Transverse colon (tissue), 4 donors: ENCODE measurements at regions not wholly inside any gene's neighbourhood (a gene's known extent, or its start where the extent isn't known, plus 50 kb on each side); places are given as distances from the start of the nearest gene placed in this dataset.

Source experiments
- DNase-seq: peaks from one replicate; pipeline ENCODE4 v3.0.0-alpha.2; 2019
- H3K27ac ChIP-seq, 4 donors: fragments of 200-600 bp; sonication (generic); 2 replicates each; pipeline ENCODE4 v1.5.1; 2016 to 2018; ENCODE audit warnings: inconsistent platforms in 4 of 4
- H3K27me3 ChIP-seq: fragments of 200-600 bp; sonication (generic); 2 replicates; pipeline ENCODE4 v1.5.1; 2017; ENCODE audit warnings: inconsistent platforms
- H3K36me3 ChIP-seq, 4 donors: fragments of 200-600 bp; sonication (generic); 2 replicates each; pipeline ENCODE4 v1.5.1; 2017 to 2019; ENCODE audit warnings: inconsistent platforms in 4 of 4
- H3K4me1 ChIP-seq, 4 donors: fragments of 200-600 bp; sonication (generic); 2 replicates each; pipeline ENCODE4 v1.5.1; 2017 to 2020; ENCODE audit warnings: inconsistent platforms in 4 of 4
- H3K4me3 ChIP-seq, 4 donors: fragments of 200-600 bp; sonication (generic); 1 replicate in 1 of 4; 2 replicates in 3 of 4; pipeline versions ENCODE4 v1.5.1 to v1.6.1; 2017 to 2019; ENCODE audit warnings: inconsistent platforms in 4 of 4
- H3K9me3 ChIP-seq, 2 donors: fragments of 200-600 bp; sonication (generic); 2 replicates each; pipeline ENCODE4 v1.5.1; 2017 to 2019; ENCODE audit warnings: inconsistent platforms in 2 of 2
- CTCF ChIP-seq, 5 experiments: fragments of 200-600 bp in 3 of 5; fragments of 450-650 bp in 2 of 5; sonication (generic) in 3 of 5; IDR thresholded peaks; 1 replicate in 2 of 5; 2 replicates in 3 of 5; pipeline ENCODE4 v1.5.1; 2016 to 2017; ENCODE audit warnings: antibody characterized with exemption in 5 of 5, inconsistent platforms in 3 of 5, mild to moderate bottlenecking in 2 of 5, moderate library complexity in 1 of 5
- EP300 ChIP-seq: sonication (generic); formaldehyde crosslinking; IDR thresholded peaks from one replicate; pipeline ENCODE4 v1.6.1; 2017; ENCODE audit warnings: antibody characterized with exemption, low read depth
- POLR2A ChIP-seq: fragments of 450-650 bp; IDR thresholded peaks from one replicate; pipeline ENCODE4 v1.6.1; 2016; ENCODE audit warnings: antibody characterized with exemption, mild to moderate bottlenecking, moderate library complexity
- POLR2AphosphoS5 ChIP-seq, 3 donors: sonication (generic); formaldehyde crosslinking; IDR thresholded peaks; one replicate each; pipeline ENCODE4 v1.6.1; 2016; ENCODE audit warnings: antibody characterized with exemption in 3 of 3
- WGBS, 2 donors: methylation state at CpG; one replicate each; pipeline ENCODE4 v1.1.5; 2018; ENCODE audit warnings: low coverage in 1 of 2; 5-methylcytosine and 5-hydroxymethylcytosine counted together
- in situ Hi-C, 4 donors: fragments of 200-750 bp; cut with MboI; loops; one replicate each; pipeline versions ENCODE4 v1.15.0 to v1.15.1; 2017; ENCODE audit warnings: low sequenced_read_pairs in 3 of 4, low pct_ligation_motif_present in 1 of 4, low pct_unique_long_range_greater_than_20kb in 1 of 4
- intact Hi-C: fragments of 100-400 bp; cut with DNase I; formaldehyde crosslinking; loops from one replicate; pipeline ENCODE4 v1.15.1; 2023; ENCODE audit warnings: low total_unique reads

DNA sequence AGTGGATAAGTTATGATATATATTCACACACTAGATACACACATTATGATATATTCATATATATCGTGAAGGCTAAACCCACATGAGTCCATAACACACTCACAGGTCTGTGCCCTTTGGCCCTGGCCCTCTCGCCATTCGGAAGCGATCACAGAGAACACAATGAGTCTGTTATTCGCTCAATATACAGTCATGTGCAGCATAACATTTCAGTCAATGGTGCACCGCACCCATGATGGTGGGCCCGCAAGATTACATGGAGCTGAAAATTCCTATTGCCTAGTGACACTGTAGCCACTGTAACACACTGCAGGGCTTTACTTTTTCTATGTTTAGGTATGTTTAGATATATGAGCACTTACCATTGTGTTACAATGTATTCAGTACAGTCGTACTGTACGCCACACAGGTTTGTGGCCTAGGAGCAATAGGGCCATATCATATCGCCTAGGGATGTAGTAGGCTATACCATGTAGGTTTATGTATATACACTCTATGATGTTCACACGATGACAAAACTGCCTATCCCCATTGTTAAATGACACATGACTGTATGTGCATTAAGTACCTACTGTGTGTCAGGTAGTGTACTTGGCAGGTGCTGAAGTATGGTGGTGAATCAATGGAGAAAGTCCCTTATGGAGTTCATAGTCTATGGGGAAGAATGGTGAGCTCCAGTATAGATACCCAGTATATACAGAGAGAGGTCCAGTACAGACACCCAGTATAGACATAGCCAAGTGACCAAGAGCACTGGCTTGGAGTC, 198.8 kb upstream of the KLF14 start:
- no peak for DNase-seq
- 88 to 96% methylated on average over 7 to 11 of the region's 11 CpGs for WGBS, 2 donors
- H3K27me3 ChIP-seq = no peaks in the 10 kb centered on the region
- no peak overlapping the region for H3K4me3 ChIP-seq
- intact Hi-C loops (no loop called here), in situ Hi-C loops (no loop called here)
- no peaks in the 10 kb centered on the region for H3K36me3 ChIP-seq
- no peaks in the 10 kb centered on the region for H3K9me3 ChIP-seq
- H3K4me1 ChIP-seq = peaks cover 0 to 32% (median 11%) of the 10 kb centered on the region in 4 donors
- TF ChIP-seq POLR2A = no peak
- TF ChIP-seq EP300 = no peak
- no peak for TF ChIP-seq CTCF (IDR thresholded peaks at IDR 0.05)
- TF ChIP-seq POLR2AphosphoS5 (IDR thresholded peaks at IDR 0.05) = no peak
- H3K27ac ChIP-seq = no peak overlapping the region

GRCh38 chr7:130933919-130934318, 199.9 kb upstream of the KLF14 start:
- no peak overlapping the region for H3K4me3 ChIP-seq
- TF ChIP-seq POLR2AphosphoS5 (IDR thresholded peaks at IDR 0.05) = no peak
- no peak for TF ChIP-seq CTCF (IDR thresholded peaks at IDR 0.05)
- no peak for TF ChIP-seq EP300
- H3K27ac ChIP-seq = no peak overlapping the region
- H3K27me3 ChIP-seq = no peaks in the 10 kb centered on the region
- no peaks in the 10 kb centered on the region for H3K36me3 ChIP-seq
- H3K4me1 ChIP-seq = peaks cover 1 to 41% (median 12%) of the 10 kb centered on the region in 4 donors
- intact Hi-C loops (no loop called here), in situ Hi-C loops (no loop called here)
- no peaks in the 10 kb centered on the region for H3K9me3 ChIP-seq
- no peak for DNase-seq
- WGBS, 2 donors = 93 to 97% methylated on average over 3 to 4 of the region's 4 CpGs

DNA sequence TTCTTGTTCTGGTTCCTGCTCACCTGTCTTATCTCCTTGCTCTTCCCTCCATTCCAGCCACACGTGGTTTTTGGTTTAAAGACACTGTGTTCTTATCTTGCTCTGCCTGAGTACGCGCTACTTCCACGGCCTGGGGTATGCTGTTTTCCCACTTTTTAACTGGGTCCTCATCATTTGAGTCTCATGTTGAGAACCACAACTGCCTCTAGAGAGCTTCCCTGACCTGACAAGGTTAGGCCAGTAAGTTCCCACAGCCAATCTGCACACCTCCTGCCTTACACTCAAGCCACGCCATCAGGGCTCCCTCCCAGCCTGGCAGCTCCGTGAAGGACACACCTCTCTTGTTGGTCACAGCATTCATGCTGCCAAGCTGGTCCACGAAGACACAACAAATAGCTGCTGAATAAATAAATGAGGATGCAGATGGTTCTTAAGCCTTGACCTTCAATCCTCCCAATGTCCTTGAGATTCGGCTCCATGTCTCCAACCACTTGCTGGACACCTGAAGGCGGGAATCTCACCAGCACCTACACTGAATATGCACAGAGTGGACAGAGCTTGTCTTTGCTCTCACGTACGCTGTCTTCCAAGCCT, 201.7 kb upstream of the KLF14 start:
- Histone ChIP-seq H3K9me3 (no peaks in the 10 kb centered on the region), H3K4me3 (no peak overlapping the region), H3K27me3 (no peaks in the 10 kb centered on the region), H3K27ac (no peak overlapping the region), H3K36me3 (no peaks in the 10 kb centered on the region), H3K4me1 (peaks cover 6 to 42% (median 15%) of the 10 kb centered on the region in 4 donors)
- intact Hi-C loops (no loop called here), in situ Hi-C loops (no loop called here)
- TF ChIP-seq EP300 (no peak), POLR2A (no peak), POLR2AphosphoS5 (IDR thresholded peaks at IDR 0.05) (no peak)
- no peak for DNase-seq
- WGBS, 2 donors = 92 to 96% methylated on average over 4 to 11 of the region's 11 CpGs

DNA sequence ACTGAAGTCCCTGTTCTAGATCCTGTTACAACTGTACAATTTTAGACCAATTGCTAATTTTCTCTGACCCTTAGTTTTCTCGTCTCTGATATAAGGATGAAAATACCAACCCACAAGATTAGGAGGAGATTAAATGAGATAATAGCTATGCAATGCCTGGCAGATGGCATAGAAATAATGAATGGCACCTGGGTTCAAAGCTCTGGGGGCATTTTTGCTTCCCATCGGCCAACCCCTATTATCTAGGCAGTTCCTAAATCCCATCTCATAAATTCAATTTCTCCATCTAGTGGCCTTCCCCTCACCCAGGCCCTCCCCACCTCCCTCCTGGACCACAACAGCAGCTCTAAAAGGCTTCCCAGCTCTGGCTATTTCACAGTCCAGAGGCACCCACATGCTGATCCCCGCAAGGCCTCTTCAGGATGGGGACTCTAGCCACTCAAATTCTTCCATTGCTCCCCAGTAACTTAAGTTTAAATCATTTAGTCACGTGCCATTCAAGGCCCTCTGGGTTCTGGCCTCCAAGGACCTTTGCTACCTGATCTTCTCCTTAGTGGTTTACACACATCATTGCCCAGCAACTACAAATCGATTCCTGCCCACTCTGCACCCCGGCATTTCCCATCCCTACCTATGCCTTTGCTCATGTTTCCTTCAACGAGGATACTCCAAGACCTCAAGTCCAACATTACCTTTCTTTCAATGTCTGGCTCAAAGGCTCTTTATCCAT, 202.4 kb upstream of the KLF14 start:
- no peak overlapping the region for H3K4me3 ChIP-seq
- H3K36me3 ChIP-seq = no peaks in the 10 kb centered on the region
- H3K27ac ChIP-seq = no peak overlapping the region
- TF ChIP-seq EP300 (no peak), POLR2AphosphoS5 (IDR thresholded peaks at IDR 0.05) (peak in 1 of 3 donors; percentile 4)
- H3K27me3 ChIP-seq = no peaks in the 10 kb centered on the region
- DNase-seq = no peak
- 84 to 89% methylated on average over 6 to 7 of the region's 7 CpGs for WGBS, 2 donors
- H3K4me1 ChIP-seq = peaks cover 4 to 42% (median 12%) of the 10 kb centered on the region in 4 donors
- no peaks in the 10 kb centered on the region for H3K9me3 ChIP-seq
- intact Hi-C loops = no loop called here
- in situ Hi-C loops = no loop called here

DNA sequence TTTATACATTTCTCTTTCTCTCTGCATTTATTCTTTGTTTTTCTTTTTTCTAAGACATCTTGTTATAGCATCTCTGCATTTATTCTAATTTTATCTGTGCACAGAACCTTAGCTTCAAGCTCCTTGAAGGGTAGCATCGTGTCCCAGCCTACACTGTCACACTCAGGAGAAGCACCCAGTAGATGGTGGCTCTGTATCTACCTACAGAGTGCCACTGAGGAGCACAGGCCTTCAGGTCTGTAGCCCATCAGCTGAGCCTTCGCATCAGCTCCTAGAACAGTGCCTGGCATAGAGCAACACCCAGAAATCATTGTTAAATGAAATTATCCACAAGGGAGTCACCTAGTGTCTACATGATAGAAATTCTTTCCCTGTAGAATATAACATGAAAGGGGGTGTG, 203.0 kb upstream of the KLF14 start:
- WGBS, 2 donors = 86 to 100% methylated on average over 1 to 2 of the region's 2 CpGs
- intact Hi-C loops = no loop called here
- Histone ChIP-seq H3K27ac (no peak overlapping the region), H3K9me3 (no peaks in the 10 kb centered on the region), H3K27me3 (no peaks in the 10 kb centered on the region), H3K4me1 (peaks cover 0 to 40% (median 10%) of the 10 kb centered on the region in 4 donors), H3K36me3 (no peaks in the 10 kb centered on the region), H3K4me3 (no peak overlapping the region)
- in situ Hi-C loops = no loop called here
- TF ChIP-seq POLR2A (no peak), POLR2AphosphoS5 (IDR thresholded peaks at IDR 0.05) (no peak), CTCF (IDR thresholded peaks at IDR 0.05) (no peak), EP300 (no peak)
- DNase-seq = no peak
